ENCODE measurements at regions not wholly inside any gene's neighbourhood (a gene's known extent, or its start where the extent isn't known, plus 50 kb on each side); places are given as distances from the start of the nearest gene placed in this dataset.

DNA sequence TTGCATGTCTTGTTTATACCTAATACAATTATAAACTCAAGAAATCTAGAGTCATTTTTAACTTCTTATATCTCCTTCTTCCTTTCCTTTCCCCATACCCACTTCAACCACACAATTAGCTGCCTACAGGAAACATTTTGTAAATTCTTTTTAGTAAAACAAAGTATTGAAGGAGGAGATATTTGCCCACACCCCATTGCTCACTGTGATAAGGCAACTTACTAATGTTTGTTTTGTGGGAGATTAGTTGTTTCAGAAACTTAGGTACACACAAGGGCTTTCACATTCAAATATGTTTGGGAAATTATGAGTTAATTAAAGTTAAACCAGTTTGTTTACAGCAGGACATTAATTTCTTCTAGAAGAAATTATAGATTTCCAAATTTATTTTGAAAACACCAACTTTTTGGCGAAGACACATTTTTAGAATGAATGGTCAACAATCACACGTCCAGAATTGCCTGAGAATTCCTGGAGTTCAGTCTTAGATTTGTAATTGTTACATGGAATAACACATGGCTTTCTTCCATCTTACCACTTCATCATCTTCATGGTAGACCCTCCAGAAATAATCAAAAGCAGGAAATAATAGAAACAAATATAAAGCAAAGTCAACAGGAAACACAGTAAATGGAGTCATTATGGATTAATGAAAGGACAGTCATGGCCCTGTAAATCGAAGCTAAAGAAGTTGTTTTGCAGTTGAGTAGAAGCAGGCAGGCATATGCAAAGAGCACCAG lies 62.5 kb upstream of the RAB27B start:
- 100% methylated on average over 1 of the region's 3 CpGs for WGBS (ENCODE audit: insufficient coverage, low lambda C conversion rate)
- no peak overlapping the region for H3K4me3 ChIP-seq (ENCODE audit: low read length)
- DNase-seq: no peak
- H3K4me1 ChIP-seq (ENCODE audit: control insufficient read depth, insufficient read depth, low read length): peaks cover 27% of the 10 kb centered on the region
- no peaks in the 10 kb centered on the region for H3K27me3 ChIP-seq (ENCODE audit: control insufficient read depth, insufficient read depth, low read length)
- H3K9me3 ChIP-seq (ENCODE audit: control insufficient read depth, low read depth, low read length): no peaks in the 10 kb centered on the region
- no peaks in the 10 kb centered on the region for H3K36me3 ChIP-seq (ENCODE audit: control insufficient read depth, insufficient read depth, low read length)
- H3K27ac ChIP-seq (ENCODE audit: low read length): no peak overlapping the region

DNA sequence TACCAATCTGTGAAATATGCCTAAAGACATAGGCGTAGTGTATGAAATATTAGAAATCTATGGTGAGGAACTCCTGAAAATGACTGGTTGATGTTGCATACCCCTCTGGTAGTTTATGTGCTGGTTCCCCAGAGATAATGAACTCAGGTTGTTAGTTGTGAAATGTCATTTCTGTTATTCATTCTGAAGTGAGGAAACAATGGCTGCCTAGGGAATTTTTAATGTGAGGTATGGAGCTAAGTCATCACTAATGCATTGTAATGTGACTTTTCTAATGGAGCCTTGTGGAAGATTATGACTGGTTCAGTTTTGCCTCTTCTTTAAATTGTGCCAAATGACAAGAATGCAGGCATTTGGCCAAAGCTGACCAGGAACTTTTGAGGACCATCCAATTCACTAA lies 61.6 kb upstream of the RAB27B start:
- Histone ChIP-seq H3K4me1 (ENCODE audit: control insufficient read depth, insufficient read depth, low read length) (peaks cover 27% of the 10 kb centered on the region), H3K9me3 (ENCODE audit: control insufficient read depth, low read depth, low read length) (no peaks in the 10 kb centered on the region), H3K36me3 (ENCODE audit: control insufficient read depth, insufficient read depth, low read length) (no peaks in the 10 kb centered on the region), H3K27ac (ENCODE audit: low read length) (peak overlapping the region; percentile 0), H3K4me3 (ENCODE audit: low read length) (no peak overlapping the region), H3K27me3 (ENCODE audit: control insufficient read depth, insufficient read depth, low read length) (no peaks in the 10 kb centered on the region)
- no peak for DNase-seq
- WGBS (ENCODE audit: insufficient coverage, low lambda C conversion rate): 83% methylated on average over 1 of the region's 1 CpG

DNA sequence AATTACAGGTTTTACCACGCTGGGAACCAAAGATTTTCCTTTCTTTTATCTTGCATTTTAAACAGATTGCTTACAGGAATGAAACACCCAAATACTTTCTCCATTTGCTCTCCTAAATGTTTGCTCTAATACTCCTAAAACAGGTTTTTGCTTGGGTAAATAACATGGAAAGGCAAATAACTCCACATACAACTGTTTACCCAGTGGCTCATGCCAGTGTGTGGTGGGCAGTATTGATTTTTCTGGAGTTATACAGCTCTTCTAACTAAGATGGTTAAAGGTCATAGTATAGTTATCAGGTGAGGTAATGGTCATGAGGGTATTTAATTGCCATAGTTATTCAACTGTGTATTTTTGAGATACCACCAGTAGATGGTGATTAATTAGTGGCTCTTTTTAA lies 61.2 kb upstream of the RAB27B start:
- 11% methylated on average over 1 of the region's 1 CpG for WGBS (ENCODE audit: insufficient coverage, low lambda C conversion rate)
- Histone ChIP-seq H3K27ac (ENCODE audit: low read length) (peak overlapping the region; percentile 0), H3K9me3 (ENCODE audit: control insufficient read depth, low read depth, low read length) (no peaks in the 10 kb centered on the region), H3K27me3 (ENCODE audit: control insufficient read depth, insufficient read depth, low read length) (no peaks in the 10 kb centered on the region), H3K4me3 (ENCODE audit: low read length) (no peak overlapping the region), H3K36me3 (ENCODE audit: control insufficient read depth, insufficient read depth, low read length) (no peaks in the 10 kb centered on the region), H3K4me1 (ENCODE audit: control insufficient read depth, insufficient read depth, low read length) (peaks cover 24% of the 10 kb centered on the region)
- peak; percentile 32 to 81 for DNase-seq

DNA sequence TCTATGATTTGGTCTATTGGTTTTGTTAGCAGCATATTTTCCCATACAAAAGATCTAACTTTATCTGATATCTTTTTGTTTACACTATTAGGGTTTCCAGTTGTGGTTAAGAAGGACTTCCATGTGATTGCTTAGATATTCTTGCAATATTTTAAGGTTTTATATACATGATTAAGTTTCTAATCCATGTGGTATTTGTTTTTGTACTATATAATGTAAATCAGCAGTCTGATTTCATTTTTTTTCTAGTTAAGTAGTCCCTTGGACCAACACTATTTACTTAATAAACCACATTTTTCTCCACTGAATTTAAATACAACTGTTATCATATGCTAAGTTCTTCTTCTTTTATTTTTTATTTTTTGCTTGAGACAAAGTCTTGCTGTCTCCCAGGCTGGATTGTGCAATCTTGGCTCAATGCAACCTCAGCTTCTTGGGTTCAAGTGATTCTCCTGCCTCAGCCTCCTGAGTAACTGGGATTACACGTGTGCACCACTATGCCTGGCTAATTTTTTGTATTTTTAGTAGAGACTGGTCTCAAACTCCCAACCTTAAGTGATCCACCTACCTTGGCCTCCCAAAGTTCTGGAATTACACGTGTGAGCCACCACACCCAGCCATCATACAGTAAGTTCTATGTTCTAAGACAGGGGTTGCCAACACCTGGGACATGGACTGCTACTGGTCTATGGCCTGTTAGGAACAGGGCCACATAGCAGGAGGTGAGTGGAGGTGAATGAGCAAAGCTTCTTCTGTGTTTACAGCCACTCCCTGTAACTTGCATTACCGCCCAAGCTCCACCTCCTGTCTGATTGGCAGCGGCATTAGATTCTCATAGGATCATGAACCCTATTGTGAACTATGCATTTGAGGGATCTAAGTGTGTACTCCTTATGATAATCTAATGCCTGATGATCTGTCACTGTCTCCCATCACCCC lies 58.5 kb upstream of the RAB27B start:
- no peaks in the 10 kb centered on the region for H3K9me3 ChIP-seq (ENCODE audit: control insufficient read depth, low read depth, low read length)
- WGBS (ENCODE audit: insufficient coverage, low lambda C conversion rate): no CpG with 5 or more reads among the region's 4 CpGs
- no peak overlapping the region for H3K4me3 ChIP-seq (ENCODE audit: low read length)
- H3K27me3 ChIP-seq (ENCODE audit: control insufficient read depth, insufficient read depth, low read length): no peaks in the 10 kb centered on the region
- H3K4me1 ChIP-seq (ENCODE audit: control insufficient read depth, insufficient read depth, low read length): peaks cover 13% of the 10 kb centered on the region
- no peaks in the 10 kb centered on the region for H3K36me3 ChIP-seq (ENCODE audit: control insufficient read depth, insufficient read depth, low read length)
- DNase-seq: no peak
- no peak overlapping the region for H3K27ac ChIP-seq (ENCODE audit: low read length)

DNA sequence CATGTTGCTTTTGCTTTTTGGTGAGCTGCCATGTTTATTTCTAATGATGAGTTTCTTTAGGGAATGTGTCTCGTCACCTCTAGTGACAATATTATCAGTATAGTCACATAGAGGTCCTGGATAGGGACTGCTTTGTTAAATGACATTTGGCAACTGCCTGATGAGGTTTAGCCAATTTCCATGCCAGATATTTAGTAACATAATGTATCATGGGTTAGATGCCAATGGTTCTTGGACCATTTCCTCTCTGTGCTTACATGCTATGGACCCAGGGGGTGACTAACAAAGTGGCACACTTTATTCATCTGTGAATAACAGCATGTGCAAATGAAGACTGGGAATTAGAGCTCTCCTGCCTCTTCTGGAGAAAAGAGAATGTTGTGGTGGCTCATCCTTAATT lies 56.2 kb upstream of the RAB27B start:
- H3K4me3 ChIP-seq (ENCODE audit: low read length): no peak overlapping the region
- H3K27ac ChIP-seq (ENCODE audit: low read length): no peak overlapping the region
- no peak for DNase-seq
- WGBS (ENCODE audit: insufficient coverage, low lambda C conversion rate): 100% methylated on average over 1 of the region's 1 CpG
- H3K4me1 ChIP-seq (ENCODE audit: control insufficient read depth, insufficient read depth, low read length): peaks cover 7% of the 10 kb centered on the region
- H3K36me3 ChIP-seq (ENCODE audit: control insufficient read depth, insufficient read depth, low read length): no peaks in the 10 kb centered on the region
- H3K27me3 ChIP-seq (ENCODE audit: control insufficient read depth, insufficient read depth, low read length): no peaks in the 10 kb centered on the region
- H3K9me3 ChIP-seq (ENCODE audit: control insufficient read depth, low read depth, low read length): no peaks in the 10 kb centered on the region

DNA sequence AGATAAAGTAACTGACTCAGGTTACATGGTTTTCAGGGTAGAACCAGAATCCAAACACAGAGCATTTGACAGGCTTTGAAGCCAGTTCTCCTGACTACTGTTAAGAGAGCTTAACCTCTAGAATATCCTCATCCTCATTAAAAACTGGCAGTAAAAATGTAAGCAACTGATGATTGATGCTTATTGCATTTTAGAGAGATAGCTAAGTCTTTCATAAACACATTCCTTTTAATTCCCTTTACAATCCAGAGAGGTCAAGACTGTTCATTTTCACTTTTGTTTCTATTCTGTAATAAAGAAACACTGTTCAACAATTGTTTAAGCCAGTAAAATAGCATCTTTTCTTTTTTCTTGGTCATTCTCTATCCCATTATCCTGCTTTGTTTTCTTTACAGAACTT lies 53.9 kb upstream of the RAB27B start:
- H3K36me3 ChIP-seq (ENCODE audit: control insufficient read depth, insufficient read depth, low read length): no peaks in the 10 kb centered on the region
- DNase-seq: peak in 1 of 2 donors; percentile 45
- no peaks in the 10 kb centered on the region for H3K4me1 ChIP-seq (ENCODE audit: control insufficient read depth, insufficient read depth, low read length)
- H3K27ac ChIP-seq (ENCODE audit: low read length): no peak overlapping the region
- H3K27me3 ChIP-seq (ENCODE audit: control insufficient read depth, insufficient read depth, low read length): no peaks in the 10 kb centered on the region
- no peaks in the 10 kb centered on the region for H3K9me3 ChIP-seq (ENCODE audit: control insufficient read depth, low read depth, low read length)
- H3K4me3 ChIP-seq (ENCODE audit: low read length): no peak overlapping the region

DNA sequence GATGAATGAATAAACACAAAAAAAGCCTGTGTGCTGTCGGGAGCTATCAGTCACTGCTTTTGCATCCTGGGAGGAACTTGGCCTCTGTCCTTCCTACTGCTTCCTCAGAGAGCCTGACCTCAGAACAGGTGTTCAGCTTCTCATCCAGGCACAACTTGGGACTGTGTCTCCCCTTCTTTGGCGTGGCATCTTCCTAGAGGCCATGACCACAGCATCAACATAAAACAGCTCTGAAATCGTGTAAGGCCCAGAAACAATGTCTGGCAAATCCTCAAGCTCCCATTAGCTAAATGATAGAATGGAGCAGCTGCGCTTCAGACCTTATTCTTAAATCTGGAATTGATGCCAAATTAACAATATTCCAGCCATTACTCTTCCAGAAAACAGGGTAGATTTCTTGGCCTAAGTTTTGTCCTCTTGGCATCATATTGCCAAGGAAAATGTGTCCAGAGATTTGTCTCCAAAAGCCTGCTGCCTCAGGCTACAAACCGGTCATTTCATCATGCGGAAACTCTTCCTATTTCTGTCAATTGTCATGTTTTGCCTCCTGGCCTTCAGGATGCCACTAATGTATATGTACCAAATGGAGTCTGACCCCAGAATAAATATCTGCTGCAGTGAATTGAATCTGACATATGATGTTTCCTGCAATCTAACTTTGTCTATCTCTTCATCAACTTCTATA lies 53.2 kb upstream of the RAB27B start:
- H3K4me3 ChIP-seq (ENCODE audit: low read length): no peak overlapping the region
- no peak overlapping the region for H3K27ac ChIP-seq (ENCODE audit: low read length)
- no peak for DNase-seq
- WGBS (ENCODE audit: insufficient coverage, low lambda C conversion rate): no CpG with 5 or more reads among the region's 6 CpGs
- no peaks in the 10 kb centered on the region for H3K4me1 ChIP-seq (ENCODE audit: control insufficient read depth, insufficient read depth, low read length)
- H3K36me3 ChIP-seq (ENCODE audit: control insufficient read depth, insufficient read depth, low read length): no peaks in the 10 kb centered on the region
- H3K27me3 ChIP-seq (ENCODE audit: control insufficient read depth, insufficient read depth, low read length): no peaks in the 10 kb centered on the region
- H3K9me3 ChIP-seq (ENCODE audit: control insufficient read depth, low read depth, low read length): no peaks in the 10 kb centered on the region

DNA sequence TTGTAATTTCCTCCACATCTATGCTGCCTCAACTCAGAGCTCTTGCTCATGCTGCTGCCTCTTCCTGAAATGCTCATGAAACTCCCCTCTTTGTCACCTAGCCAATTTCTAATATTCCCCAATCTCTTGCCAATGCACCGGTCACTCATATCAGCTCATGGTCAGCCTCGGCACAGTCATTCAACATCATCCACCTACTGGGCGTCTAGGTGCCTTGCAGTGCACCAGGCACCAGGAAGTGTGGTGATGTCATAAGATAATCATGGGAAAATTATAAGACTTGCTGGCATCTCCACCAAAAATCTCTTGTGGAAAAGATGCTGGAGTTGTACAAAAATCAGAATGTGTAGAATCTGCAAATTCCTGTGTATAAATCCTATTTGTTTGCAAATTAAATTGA lies 52.6 kb upstream of the RAB27B start:
- no peak overlapping the region for H3K27ac ChIP-seq (ENCODE audit: low read length)
- H3K4me1 ChIP-seq (ENCODE audit: control insufficient read depth, insufficient read depth, low read length): no peaks in the 10 kb centered on the region
- H3K9me3 ChIP-seq (ENCODE audit: control insufficient read depth, low read depth, low read length): no peaks in the 10 kb centered on the region
- no peak for DNase-seq
- no peak overlapping the region for H3K4me3 ChIP-seq (ENCODE audit: low read length)
- H3K27me3 ChIP-seq (ENCODE audit: control insufficient read depth, insufficient read depth, low read length): no peaks in the 10 kb centered on the region
- WGBS (ENCODE audit: insufficient coverage, low lambda C conversion rate): no CpG with 5 or more reads among the region's 3 CpGs
- H3K36me3 ChIP-seq (ENCODE audit: control insufficient read depth, insufficient read depth, low read length): no peaks in the 10 kb centered on the region

DNA sequence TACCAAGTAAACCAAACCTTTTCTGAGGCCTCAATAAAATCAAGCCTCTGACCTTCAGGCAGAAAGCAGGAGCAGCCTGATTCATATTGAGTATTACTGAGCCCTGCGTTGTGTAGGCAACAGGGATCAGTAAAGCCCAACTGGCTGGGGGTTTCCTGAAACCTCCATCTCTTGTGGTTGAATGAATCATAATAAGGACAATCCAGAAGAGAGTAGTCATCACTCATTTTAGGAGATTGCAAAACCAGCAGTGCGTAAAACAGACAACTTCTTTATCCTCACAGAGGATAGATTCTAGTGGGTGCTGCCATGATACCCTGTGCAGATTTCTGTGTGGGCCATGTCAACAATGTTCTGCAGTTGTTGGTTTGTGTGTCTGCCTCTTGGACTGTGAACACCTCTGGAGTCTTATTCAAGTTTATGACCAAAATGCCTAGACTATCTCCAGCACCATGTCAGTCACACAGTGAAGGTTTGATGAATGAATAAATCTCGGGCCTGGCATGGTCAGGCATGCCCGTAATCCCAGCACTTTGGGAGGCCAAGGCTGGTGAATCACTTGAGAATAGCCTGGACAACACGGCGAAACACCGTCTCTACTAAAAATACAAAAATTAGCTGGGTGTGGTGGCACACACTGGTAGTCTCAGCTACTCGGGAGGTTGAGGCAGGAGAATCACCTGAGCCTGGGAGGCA lies 51.8 kb upstream of the RAB27B start:
- H3K9me3 ChIP-seq (ENCODE audit: control insufficient read depth, low read depth, low read length): no peaks in the 10 kb centered on the region
- no peak for DNase-seq
- H3K36me3 ChIP-seq (ENCODE audit: control insufficient read depth, insufficient read depth, low read length): no peaks in the 10 kb centered on the region
- H3K27ac ChIP-seq (ENCODE audit: low read length): no peak overlapping the region
- WGBS (ENCODE audit: insufficient coverage, low lambda C conversion rate): 67% methylated on average over 1 of the region's 8 CpGs
- no peaks in the 10 kb centered on the region for H3K27me3 ChIP-seq (ENCODE audit: control insufficient read depth, insufficient read depth, low read length)
- no peak overlapping the region for H3K4me3 ChIP-seq (ENCODE audit: low read length)
- no peaks in the 10 kb centered on the region for H3K4me1 ChIP-seq (ENCODE audit: control insufficient read depth, insufficient read depth, low read length)
